HepG2 (cell line): ENCODE measurements at regions not wholly inside any gene's neighbourhood (a gene's known extent, or its start where the extent isn't known, plus 50 kb on each side); places are given as distances from the start of the nearest gene placed in this dataset.

Source experiments
- ATAC-seq: fragments of 200-7000 bp; cut with Tn5 transposase; 3 replicates; pipeline ENCODE4 v1.9.1; 2020; ENCODE audit warnings: mild to moderate bottlenecking, moderate library complexity
- BruUV-seq: library from RNA; stranded (reverse); fragments of 400-500 nt; replicated peaks from 2 replicates; lab custom pipeline; 2021; lab: Mats Ljungman, UMichigan
- CTCF ChIA-PET: fragments of 300-600 bp; formaldehyde crosslinking; extraction: SDS; loops from one replicate; lab custom pipeline; 2021; ENCODE audit warnings: low total read pairs, inconsistent platforms, low intra/inter-chr PET ratio; lab: Yijun Ruan, JAX
- POLR2A ChIA-PET: fragments of 350-600 bp; sonication (Branson Sonifier 250); formaldehyde crosslinking; loops from one replicate; lab custom pipeline; 2020; ENCODE audit warnings: antibody characterized with exemption, inconsistent platforms; lab: Yijun Ruan, JAX
- DNase-seq: peaks from one replicate; pipeline ENCODE4 v3.0.0-alpha.2; 2015; ENCODE audit warnings: low spot score
- FAIRE-seq: peaks from 3 replicates; lab custom pipeline; 2011; peaks lifted over from hg19 to GRCh38; lab: Jason Lieb, UNC
- H2AFZ ChIP-seq: one replicate; pipeline ENCODE4 v1.6.1; 2011; ENCODE audit warnings: low read length, inconsistent platforms
- H3K27ac ChIP-seq: fragments of 300-600 bp; 3 replicates; pipeline ENCODE4 v1.8.0; 2011; ENCODE audit warnings: mixed run types, mild to moderate bottlenecking, mixed read lengths, low read length, inconsistent platforms; ENCODE audit not compliant: insufficient read depth; ENCODE audit errors: extremely low read length
- H3K27me3 ChIP-seq, 2 experiments: fragments of 200-600 bp in 1 of 2; 2 replicates in 1 of 2; 3 replicates in 1 of 2; pipeline versions ENCODE4 v1.6.0 to v1.8.0; 2011; ENCODE audit warnings: low read length in 2 of 2, mild to moderate bottlenecking in 2 of 2, moderate library complexity in 2 of 2, inconsistent platforms in 1 of 2; ENCODE audit not compliant: insufficient read depth in 2 of 2, control insufficient read depth in 1 of 2
- H3K36me3 ChIP-seq, 2 experiments: fragments of 200-600 bp in 1 of 2; replicated peaks in 1 of 2; 2 replicates in 1 of 2; 3 replicates in 1 of 2; pipeline versions ENCODE4 v1.5.1 to v1.8.0; 2011; ENCODE audit warnings: low read length in 2 of 2, inconsistent platforms in 1 of 2; ENCODE audit not compliant: insufficient read depth in 2 of 2, control insufficient read depth in 1 of 2
- H3K4me1 ChIP-seq: 2 replicates; pipeline ENCODE4 v1.5.1; 2012; ENCODE audit warnings: low read length, inconsistent platforms; ENCODE audit not compliant: insufficient read depth
- H3K4me2 ChIP-seq: 2 replicates; pipeline ENCODE4 v1.6.0; 2011; ENCODE audit warnings: low read depth, low read length, inconsistent platforms
- H3K4me3 ChIP-seq, 3 experiments: fragments of 200-600 bp in 1 of 3; sonication (generic), shearing (Covaris generic) in 1 of 3; replicated peaks in 1 of 3; 2 replicates each; pipeline ENCODE4 v1.5.1; 2011 to 2016; ENCODE audit warnings: low read length in 3 of 3, inconsistent platforms in 2 of 3, low read depth in 2 of 3, mild to moderate bottlenecking in 2 of 3, control low read depth in 1 of 3, mixed read lengths in 1 of 3; ENCODE audit not compliant: insufficient read depth in 1 of 3
- H3K79me2 ChIP-seq: one replicate; pipeline ENCODE4 v1.6.1; 2011; ENCODE audit warnings: low read length, inconsistent platforms; ENCODE audit not compliant: insufficient read depth
- H3K9ac ChIP-seq: 2 replicates; pipeline ENCODE4 v1.6.0; 2011; ENCODE audit warnings: mild to moderate bottlenecking, low read depth, low read length, inconsistent platforms; ENCODE audit not compliant: insufficient read depth
- H3K9me3 ChIP-seq: 2 replicates; pipeline ENCODE4 v1.5.1; 2012; ENCODE audit warnings: mild to moderate bottlenecking, low read length
- H4K20me1 ChIP-seq: 2 replicates; pipeline ENCODE4 v1.6.0; 2011; ENCODE audit warnings: inconsistent platforms, mild to moderate bottlenecking, low read length, moderate library complexity; ENCODE audit not compliant: insufficient read depth
- CENPT ChIP-seq: sonication (generic); formaldehyde crosslinking; IDR thresholded peaks from 2 replicates; pipeline ENCODE4 v1.8.0; 2022; ENCODE audit warnings: low read depth, mild to moderate bottlenecking, moderate library complexity, missing genetic modification reagents
- HDAC2 ChIP-seq: sonication (generic); formaldehyde crosslinking; IDR thresholded peaks from 2 replicates; pipeline ENCODE4 v1.4.0; 2020; ENCODE audit warnings: missing genetic modification reagents
- IRX3 ChIP-seq: sonication (generic); formaldehyde crosslinking; IDR thresholded peaks from 2 replicates; pipeline ENCODE4 v1.8.1; 2023; ENCODE audit warnings: mild to moderate bottlenecking, low read depth, missing genetic modification reagents, borderline replicate concordance
- LRRFIP1 ChIP-seq: sonication (generic); formaldehyde crosslinking; conservative IDR thresholded peaks from 2 replicates; pipeline ENCODE4 v1.4.0; 2020; ENCODE audit warnings: missing genetic modification reagents
- MAFF ChIP-seq: IDR thresholded peaks from 2 replicates; pipeline ENCODE4 v1.6.1; 2011; ENCODE audit warnings: low read depth, low read length, improper control_type of control experiment
- MAFK ChIP-seq, 2 experiments: IDR thresholded peaks in 1 of 2; conservative IDR thresholded peaks in 1 of 2; 2 replicates each; pipeline ENCODE4 v1.6.1; 2011; ENCODE audit warnings: improper control_type of control experiment in 2 of 2, low read length in 2 of 2
- MYPOP ChIP-seq: sonication (generic); formaldehyde crosslinking; IDR thresholded peaks from 2 replicates; pipeline ENCODE4 v1.8.1; 2023; ENCODE audit warnings: mild to moderate bottlenecking, moderate library complexity, missing genetic modification reagents
- PCBP2 ChIP-seq: fragments of 200-400 bp; formaldehyde crosslinking; optimal IDR thresholded peaks from 2 replicates; pipeline ENCODE3; 2018; ENCODE audit warnings: low read length, low read depth; ENCODE audit not compliant: poor library complexity, severe bottlenecking
- REXO4 ChIP-seq: sonication (generic); formaldehyde crosslinking; IDR thresholded peaks from 2 replicates; pipeline ENCODE4 v1.8.0; 2022; ENCODE audit warnings: missing genetic modification reagents, mild to moderate bottlenecking, borderline replicate concordance
- RFXAP ChIP-seq: sonication (generic); formaldehyde crosslinking; IDR thresholded peaks from 2 replicates; pipeline ENCODE4 v1.4.0; 2020; ENCODE audit warnings: missing genetic modification reagents, borderline replicate concordance
- WIZ ChIP-seq: sonication (generic); formaldehyde crosslinking; IDR thresholded peaks from 2 replicates; pipeline ENCODE4 v1.5.1; 2020; ENCODE audit warnings: mild to moderate bottlenecking, missing genetic modification reagents
- ZBTB39 ChIP-seq: sonication (generic); formaldehyde crosslinking; IDR thresholded peaks from 2 replicates; pipeline ENCODE4 v1.5.0; 2020; ENCODE audit warnings: missing genetic modification reagents
- ZNF513 ChIP-seq: sonication (generic); formaldehyde crosslinking; conservative IDR thresholded peaks from 2 replicates; pipeline ENCODE4 v1.5.0; 2020; ENCODE audit warnings: missing genetic modification reagents
- ZNF724P ChIP-seq: sonication (generic); formaldehyde crosslinking; IDR thresholded peaks from 2 replicates; pipeline ENCODE4 v1.8.0; 2022; ENCODE audit warnings: missing genetic modification reagents, borderline replicate concordance
- ZNF841 ChIP-seq: sonication (generic); formaldehyde crosslinking; IDR thresholded peaks from 2 replicates; pipeline ENCODE4 v1.8.1; 2023; ENCODE audit warnings: missing genetic modification reagents, borderline replicate concordance
- WGBS: methylation state at CpG from one replicate; pipeline ENCODE4 v1.1.6; 2017; ENCODE audit warnings: low lambda C conversion rate; 5-methylcytosine and 5-hydroxymethylcytosine counted together
- in situ Hi-C: cut with HindIII; loops from 2 replicates; pipeline ENCODE4 v1.10.0; 2017; ENCODE audit warnings: low pct_unique_long_range_greater_than_20kb; ENCODE audit not compliant: extremely low pct_ligation_motif_present
- intact Hi-C: fragments of 100-400 bp; cut with micrococcal nuclease; formaldehyde crosslinking; loops from one replicate; pipeline ENCODE4 v1.10.0; 2022; ENCODE audit not compliant: unreplicated experiment

- no peak for TF ChIP-seq LRRFIP1 (CRISPR knock-in tag)
- no peak for TF ChIP-seq WIZ (CRISPR knock-in tag)
- no peak for TF ChIP-seq HDAC2
- no peak for TF ChIP-seq ZNF724P
- no peak for TF ChIP-seq CENPT
These were observed 217.0 kb upstream of the ZNF521 start (continued) for GRCh38 chr18:25568986-25569385.

GRCh38 chr18:25563816-25564683, 212.1 kb upstream of the ZNF521 start:
- in situ Hi-C loops = loop anchor here (10.0 to 25.0 kb wide), 2 partner anchors 273 to 331 kb away; no protein-coding TSS in a partner anchor
- H3K9me3 ChIP-seq = no peaks in the 10 kb centered on the region
- BruUV-seq = no TSS peak
- no peaks in the 10 kb centered on the region for H4K20me1 ChIP-seq
- 21% methylated on average over 16 of the region's 16 CpGs for WGBS
- no peaks in the 10 kb centered on the region for H3K27me3 ChIP-seq
- TF ChIP-seq ZNF513 (CRISPR knock-in tag) = no peak
- peak; percentile 60; the same call in 1 of the 2 replicates for TF ChIP-seq MAFF
- TF ChIP-seq IRX3 (CRISPR knock-in tag) = no peak
- no peak for TF ChIP-seq PCBP2
- TF ChIP-seq MYPOP = no peak
- TF ChIP-seq REXO4 (CRISPR knock-in tag) = no peak
- no peak for TF ChIP-seq ZBTB39
- TF ChIP-seq MAFK (conservative IDR thresholded peaks at IDR 0.05 in 1 of 2, IDR thresholded peaks at IDR 0.05 in 1 of 2; ENCODE audit: low read length in 2 of 2) = peak; percentile 62 to 82
- no peak for TF ChIP-seq RFXAP (CRISPR knock-in tag)
- no peak for TF ChIP-seq ZNF841 (CRISPR knock-in tag)
- no peak for FAIRE-seq
- H3K4me3 ChIP-seq = no peak overlapping the region
- CTCF ChIA-PET = no interaction called here
- intact Hi-C loops = no loop called here
- ATAC-seq = no peak
- no peaks in the 10 kb centered on the region for H3K36me3 ChIP-seq
- no peaks in the 10 kb centered on the region for H3K79me2 ChIP-seq
- H3K4me1 ChIP-seq = no peaks in the 10 kb centered on the region
- no peak for DNase-seq
- no peak overlapping the region for H3K9ac ChIP-seq
- no peak overlapping the region for H3K27ac ChIP-seq
- peak overlapping the region; percentile 10 for H2AFZ ChIP-seq
- no peak overlapping the region for H3K4me2 ChIP-seq
- POLR2A ChIA-PET = no interaction called here
